Fibroblast of lung (primary cell): ENCODE measurements at regions not wholly inside any gene's neighbourhood (a gene's known extent, or its start where the extent isn't known, plus 50 kb on each side); places are given as distances from the start of the nearest gene placed in this dataset.

Experiments
- EZH2 ChIP-seq: IDR thresholded peaks from 2 replicates; pipeline ENCODE4 v1.5.1; 2012; ENCODE audit warnings: low read length, control low read depth, mild to moderate bottlenecking; ENCODE audit errors: missing control alignments
- TF ChIP-seq, protein P1 (sequence below), 2 donors: IDR thresholded peaks in 1 of 2; conservative IDR thresholded peaks in 1 of 2; 1 replicate in 1 of 2; 2 replicates in 1 of 2; pipeline ENCODE4 v1.5.1; 2011 to 2012; ENCODE audit warnings: low read length in 2 of 2, control low read depth in 1 of 2, inconsistent platforms in 1 of 2, low read depth in 1 of 2, mild to moderate bottlenecking in 1 of 2

DNA sequence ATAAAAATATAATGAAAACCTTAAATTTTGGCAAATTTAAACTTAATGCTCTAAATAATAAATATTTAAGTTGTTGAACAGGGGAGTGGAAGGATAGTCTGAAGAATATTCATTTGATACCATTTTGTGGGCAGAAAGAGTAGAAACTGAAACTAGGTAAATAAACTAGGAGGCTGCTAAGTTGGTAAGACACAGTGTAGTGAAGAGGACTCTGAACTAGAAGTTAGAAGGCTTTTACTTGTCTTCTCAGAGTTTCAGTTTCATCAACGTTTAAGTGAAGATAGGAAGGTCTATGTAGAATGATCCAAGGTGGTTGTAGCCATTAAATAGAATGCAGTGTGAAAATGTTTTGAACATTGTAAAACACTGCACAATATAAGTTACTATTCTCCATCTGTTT, 516.9 kb downstream of the AMY1C start:
- TF ChIP-seq, protein P1, sequence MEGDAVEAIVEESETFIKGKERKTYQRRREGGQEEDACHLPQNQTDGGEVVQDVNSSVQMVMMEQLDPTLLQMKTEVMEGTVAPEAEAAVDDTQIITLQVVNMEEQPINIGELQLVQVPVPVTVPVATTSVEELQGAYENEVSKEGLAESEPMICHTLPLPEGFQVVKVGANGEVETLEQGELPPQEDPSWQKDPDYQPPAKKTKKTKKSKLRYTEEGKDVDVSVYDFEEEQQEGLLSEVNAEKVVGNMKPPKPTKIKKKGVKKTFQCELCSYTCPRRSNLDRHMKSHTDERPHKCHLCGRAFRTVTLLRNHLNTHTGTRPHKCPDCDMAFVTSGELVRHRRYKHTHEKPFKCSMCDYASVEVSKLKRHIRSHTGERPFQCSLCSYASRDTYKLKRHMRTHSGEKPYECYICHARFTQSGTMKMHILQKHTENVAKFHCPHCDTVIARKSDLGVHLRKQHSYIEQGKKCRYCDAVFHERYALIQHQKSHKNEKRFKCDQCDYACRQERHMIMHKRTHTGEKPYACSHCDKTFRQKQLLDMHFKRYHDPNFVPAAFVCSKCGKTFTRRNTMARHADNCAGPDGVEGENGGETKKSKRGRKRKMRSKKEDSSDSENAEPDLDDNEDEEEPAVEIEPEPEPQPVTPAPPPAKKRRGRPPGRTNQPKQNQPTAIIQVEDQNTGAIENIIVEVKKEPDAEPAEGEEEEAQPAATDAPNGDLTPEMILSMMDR (conservative IDR thresholded peaks at IDR 0.05 in 1 of 2, IDR thresholded peaks at IDR 0.05 in 1 of 2; ENCODE audit: low read depth in 1 of 2, low read length in 2 of 2), result no peak
- no peak for TF ChIP-seq EZH2
